HG02623 (cell line): ENCODE measurements at regions not wholly inside any gene's neighbourhood (a gene's known extent, or its start where the extent isn't known, plus 50 kb on each side); places are given as distances from the start of the nearest gene placed in this dataset.

ENCODE experiments used
- ATAC-seq: cut with Tn5 transposase; IDR thresholded peaks from one replicate; pipeline ENCODE4 v1.9.1; 2021; ENCODE audit warnings: moderate library complexity; ENCODE audit not compliant: unreplicated experiment

DNA sequence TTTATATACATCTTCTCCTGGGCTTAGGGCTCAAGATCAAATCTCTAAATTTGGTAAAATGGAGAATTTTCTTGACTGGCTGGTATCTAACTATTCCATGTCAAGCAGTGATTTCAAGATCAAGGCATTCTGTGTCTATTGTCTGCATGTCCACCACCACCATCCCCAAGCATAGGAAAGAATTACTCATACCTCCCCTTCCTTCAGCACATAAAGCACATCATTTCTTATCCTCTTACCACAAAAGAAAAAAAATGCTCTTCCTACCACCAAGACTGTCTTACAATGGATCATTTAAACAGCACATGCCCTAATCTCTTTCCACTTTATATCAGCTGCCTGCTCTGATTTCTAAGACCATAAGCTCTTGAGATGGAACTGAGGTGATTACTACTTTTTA is 470.5 kb upstream of the THBS1 start:
- no peak for ATAC-seq

DNA sequence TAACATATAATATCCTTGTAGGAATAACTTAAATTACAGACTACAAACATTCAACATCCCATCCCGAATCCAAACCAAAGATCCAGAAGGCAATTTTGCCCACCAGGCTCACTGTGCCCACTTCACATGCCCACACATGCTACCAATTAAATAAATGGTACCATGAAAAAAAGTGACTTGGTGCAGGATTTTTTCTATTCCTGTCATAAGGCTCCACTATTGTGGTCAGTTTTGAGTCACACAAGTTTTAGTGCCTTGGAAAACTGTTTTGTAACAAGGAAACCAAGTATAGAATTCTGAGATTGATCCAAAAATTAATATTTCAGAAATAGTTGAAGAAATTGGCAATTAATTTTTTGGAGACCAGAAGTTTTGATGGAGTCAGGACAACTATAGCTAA is 470.1 kb upstream of the THBS1 start:
- no peak for ATAC-seq

DNA sequence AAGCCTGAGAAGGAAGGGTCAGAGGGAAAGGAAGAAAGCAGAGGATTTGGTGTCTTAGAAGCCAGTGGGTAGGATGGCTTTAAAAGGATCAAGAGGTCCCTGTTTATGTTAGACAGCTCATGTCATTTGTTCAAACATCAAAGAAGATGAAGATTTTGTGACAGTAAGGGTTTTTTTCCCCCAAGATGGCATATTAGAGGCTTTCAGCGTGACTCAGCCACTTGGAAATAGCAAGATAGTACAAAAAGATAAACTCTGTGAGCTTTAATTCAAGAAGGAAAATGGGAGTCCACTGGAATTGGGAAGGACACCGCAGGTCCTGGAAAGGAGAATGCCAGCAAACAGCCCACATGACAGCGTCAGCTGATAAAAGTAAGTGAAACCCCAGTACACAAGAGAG is 467.1 kb upstream of the THBS1 start:
- ATAC-seq: no peak

DNA sequence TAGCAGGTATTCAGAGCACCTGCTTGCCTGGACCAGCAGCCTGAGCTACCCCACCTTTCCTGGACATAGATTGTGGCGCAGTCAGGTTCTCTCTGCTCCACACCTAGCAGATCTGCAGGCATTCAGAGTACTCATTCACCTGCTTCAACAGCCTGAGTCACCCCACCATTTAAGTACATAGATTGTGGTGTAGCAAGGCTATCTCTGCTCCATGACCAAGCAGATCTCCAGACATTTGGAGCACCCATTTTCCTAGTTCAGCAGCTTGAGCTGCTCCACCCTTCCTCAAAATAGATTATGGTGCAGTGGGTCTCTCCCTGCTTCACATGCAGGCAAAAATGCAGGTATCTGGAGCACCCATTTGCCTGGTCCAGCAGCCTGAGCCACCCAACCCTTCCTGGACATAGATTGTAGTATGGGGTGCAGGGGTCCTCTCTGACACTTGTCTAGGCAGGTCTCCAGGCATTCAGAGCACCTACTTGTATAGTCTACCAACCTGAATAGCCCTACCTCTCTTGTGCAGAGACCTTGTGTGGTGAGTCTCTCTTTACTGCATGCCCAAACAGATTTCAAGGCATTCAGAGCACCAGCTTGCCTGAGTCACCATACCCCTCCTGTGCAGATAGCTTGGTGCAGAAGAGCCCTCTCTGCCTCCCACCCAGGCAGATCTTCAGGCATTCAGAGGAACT is 466.0 kb upstream of the THBS1 start:
- no peak for ATAC-seq

DNA sequence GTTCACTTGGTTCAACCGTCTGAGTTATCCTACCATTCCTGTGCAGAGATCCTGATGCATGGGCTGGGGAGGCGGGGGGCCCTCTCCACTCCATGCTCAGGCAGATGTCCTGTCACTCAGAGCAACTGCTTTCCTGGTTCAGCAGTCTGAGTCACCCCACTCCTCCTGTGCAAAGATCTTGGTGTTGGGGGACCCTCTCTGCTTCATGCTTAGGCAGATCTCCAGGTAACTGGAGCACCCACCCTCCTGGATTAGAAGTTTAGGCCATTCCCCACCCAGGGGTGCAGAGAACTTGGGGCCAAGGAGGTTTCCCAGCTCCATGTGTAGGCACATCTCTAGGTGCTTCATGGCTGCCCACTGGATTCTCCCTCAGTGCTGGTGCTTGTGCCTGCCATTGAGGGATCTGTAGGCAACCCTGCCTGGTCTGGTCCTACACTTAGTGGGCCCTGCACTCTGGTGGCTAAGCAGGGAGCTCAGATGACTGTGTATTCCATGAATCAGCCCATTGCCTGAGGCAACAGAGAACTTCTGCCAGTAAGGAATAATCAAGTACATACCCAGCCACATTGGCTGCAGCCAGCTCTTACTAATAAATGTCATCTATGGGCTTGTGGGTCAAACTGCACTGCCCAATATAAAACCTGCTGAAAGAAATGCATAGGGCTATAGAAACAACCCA is 465.4 kb upstream of the THBS1 start:
- ATAC-seq: no peak

DNA sequence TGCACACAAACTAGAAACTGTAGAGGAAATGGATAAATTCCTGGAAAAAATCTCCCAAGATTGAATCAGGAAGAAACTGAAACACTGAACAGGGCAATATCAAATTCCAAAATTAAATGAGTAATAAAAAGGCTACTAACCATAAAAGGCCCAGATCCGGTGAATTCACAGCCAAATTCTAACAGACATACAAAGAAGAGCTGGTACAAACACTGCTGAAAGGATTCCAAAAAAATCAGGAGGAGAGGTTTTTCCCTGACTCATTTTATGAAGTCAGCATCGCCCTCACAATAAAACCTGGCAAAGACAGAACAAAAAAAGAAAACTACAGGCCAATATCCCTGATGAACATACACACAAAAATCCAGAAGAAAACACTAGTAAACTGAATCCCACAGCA is 462.4 kb upstream of the THBS1 start:
- no peak for ATAC-seq

DNA sequence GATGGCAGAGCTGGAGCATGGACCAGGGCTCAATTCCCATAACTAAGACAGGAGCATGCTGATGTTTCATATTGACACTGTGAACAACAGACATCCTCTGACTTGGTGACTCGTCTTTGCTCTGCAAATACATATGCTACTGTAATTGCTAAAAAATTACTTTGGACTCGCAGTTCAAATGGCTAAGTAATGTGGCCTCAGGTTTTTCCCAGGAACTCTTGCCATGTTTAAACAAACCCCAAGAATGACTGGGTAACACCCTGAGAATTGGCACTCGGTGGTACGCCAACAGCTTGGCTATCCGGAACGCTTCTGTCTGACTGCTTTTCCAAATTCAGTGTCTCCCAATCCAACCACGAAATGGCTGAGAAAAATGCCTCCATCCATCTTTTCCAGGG is 456.7 kb upstream of the THBS1 start:
- no peak for ATAC-seq

DNA sequence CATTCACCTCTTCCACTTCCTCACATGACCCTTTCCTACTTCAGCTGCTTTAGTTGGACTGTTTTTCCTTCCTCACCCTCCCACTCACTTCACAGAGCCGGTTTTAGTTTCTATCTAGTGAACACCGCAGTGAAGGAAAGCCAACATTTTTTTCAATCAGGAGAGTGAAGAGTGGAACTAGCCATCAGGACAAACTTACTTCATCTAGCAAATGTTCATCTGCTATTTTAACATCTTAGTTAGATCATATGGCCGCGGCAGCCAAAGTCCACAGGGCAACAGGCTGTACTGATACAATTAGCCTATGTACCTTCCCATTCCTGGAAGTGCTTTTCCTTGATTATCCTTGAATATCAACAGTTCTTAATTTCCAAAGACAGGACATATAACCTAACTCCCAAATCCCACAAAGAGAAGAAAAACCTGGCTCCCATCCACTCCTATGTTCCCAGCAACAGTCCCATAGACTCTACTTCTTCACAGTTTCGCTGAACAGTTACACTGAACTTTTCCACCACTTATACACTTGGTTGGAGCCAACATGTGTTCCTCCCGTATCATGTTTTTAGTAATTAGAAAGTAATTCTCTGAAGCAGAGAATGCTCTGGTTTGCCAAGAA is 456.2 kb upstream of the THBS1 start:
- ATAC-seq: no peak

DNA sequence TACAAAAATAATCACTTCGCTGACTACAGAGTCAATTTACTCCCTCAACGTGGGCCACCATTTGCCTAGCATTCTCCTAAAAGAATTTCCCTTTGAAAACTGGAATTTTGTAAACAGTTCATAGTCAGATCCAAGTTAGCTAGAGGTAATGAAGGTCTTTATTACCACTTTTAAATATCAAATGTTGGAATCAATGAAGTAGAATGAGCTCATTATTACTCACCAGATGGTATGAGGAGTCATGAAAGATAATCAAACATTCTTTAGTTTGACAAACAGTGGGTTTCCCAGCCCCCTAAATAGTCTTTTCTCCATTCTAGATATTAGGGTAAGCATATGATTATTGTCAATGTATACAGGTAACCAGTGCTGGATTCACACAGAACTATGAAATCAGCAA is 455.7 kb upstream of the THBS1 start:
- ATAC-seq: no peak

DNA sequence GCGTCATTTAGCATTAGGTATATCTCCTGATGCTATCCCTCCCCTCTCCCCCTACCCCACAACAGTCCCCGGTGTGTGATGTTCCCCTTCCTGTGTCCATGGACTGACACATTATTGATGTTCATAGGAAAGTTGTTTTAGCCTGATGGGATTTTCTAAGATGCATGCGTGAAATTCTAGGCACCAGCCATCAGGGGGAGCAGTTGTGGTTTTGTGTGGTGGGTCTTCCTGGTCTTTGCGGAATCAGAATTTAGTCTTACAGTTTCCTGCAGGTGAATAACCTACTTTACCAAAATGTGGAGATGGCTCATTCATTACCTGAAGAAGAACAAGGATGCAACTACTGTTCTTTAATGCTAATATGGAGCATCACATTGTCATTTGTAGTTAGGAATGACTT is 455.0 kb upstream of the THBS1 start:
- ATAC-seq: no peak

DNA sequence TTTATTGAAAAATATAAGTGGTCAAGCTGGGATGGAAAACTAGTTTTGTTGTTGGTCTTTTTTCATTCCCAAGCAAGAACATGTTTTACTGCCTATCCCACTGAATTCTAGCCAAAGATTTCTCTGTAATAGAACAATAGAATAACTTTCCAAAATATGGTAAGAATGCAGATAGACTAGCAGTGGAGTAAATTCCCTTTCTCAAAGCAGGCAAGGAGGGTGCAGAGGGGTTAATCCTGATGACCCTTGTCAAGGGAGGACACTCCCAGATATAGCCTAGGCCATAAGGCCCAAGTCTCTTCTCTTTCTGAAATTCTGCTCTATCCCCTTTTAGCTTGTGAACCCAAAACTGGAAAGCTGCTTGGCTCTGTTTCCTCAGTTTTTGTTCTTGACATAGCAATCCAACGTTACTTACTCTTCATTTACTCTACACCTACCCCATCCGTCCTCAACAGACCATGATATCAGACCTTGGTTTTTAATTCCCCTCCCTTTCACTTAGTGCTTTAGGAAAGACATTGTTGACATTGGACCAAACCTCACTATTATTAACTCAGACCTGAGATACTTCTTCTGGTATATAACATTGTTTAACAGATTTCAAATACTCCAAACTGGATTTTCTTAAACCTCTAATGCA is 453.6 kb upstream of the THBS1 start:
- no peak for ATAC-seq

DNA sequence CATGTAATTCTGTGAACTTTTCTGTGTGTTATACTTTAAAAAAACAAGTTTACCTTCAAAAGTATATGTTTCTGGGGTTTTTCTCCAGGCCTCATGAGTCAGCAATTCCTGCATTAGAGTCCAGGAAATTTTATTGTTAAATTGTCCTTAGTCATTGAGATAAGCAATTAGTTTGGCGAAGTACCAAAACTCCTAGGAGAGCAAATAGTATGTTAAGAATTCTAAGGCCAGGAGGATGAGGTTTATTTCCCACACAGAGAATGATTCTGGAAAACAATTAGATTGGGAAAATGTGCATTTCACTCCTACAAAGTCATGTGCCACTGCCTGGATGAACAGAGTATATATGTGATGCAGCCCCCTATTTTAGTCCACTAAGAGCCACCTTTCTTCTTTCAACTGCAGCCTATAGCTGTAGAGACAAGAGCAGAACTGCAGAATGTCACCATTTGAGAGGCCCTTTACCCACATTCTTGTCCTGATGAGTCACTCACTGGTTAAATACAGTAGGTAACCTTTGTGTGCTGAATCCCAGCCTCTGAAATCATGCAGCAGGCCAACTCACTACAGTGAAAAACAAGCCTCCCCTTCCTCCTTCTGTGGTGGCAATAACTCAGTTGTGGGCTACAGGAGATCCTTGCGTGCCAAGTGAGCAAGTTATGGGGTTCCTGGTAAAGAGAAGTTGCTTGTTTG is 452.8 kb upstream of the THBS1 start:
- no peak for ATAC-seq

DNA sequence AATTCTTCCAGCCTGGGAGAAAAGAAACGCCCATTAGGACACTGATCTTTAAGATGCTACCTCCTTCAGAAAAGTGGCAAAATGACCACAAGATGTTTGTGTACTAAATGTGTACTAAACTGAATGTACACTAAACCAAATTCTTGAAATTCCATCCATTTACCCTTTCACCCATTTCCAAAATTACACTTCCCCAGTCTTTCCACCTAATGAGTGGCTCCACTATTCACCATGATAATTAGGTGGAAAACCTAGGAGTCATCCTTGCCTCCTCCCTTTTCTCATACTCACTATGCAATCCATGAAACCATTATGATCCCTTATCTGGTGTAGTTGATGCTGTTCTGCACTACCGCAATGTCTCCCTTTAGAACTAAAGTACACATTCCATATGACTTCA is 452.1 kb upstream of the THBS1 start:
- no peak for ATAC-seq

DNA sequence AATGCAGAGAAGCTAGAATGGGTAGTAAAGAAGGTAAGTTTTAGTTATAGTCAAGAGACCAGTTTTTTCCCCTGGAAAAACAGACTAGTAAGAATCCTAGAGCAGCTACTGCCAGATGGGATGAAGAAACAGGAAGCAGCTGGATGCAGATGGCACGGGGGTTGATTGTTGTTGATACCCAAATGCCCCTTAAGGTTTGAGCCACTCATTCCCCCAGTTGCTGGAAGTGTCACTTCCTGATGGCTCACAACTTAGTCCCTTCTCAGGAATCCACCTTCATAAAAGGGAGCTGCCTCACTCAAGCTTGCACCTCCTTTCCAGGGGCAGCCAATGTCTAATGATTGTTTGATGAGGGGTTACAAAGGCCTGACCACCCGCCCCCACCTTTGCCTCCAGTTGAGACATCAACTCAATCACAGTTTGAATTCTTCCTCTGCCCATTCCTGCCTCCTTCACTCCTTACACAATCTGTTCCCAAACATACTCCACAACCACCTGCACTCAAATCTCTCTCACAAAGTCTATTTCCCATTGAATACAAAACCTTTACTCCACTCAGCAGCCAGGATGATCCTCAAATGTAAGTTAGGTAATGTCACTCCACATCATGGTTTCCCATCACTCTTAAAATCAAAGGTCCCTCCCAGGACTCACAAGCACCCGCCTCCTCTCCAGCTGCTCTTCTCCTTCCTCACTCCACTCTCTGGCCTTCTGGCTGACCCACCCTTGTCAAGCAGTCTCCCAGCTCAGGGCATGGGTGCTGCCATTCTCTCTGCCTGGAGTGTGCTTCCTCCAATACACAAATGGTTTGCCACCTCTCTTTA is 450.1 kb upstream of the THBS1 start:
- no peak for ATAC-seq

DNA sequence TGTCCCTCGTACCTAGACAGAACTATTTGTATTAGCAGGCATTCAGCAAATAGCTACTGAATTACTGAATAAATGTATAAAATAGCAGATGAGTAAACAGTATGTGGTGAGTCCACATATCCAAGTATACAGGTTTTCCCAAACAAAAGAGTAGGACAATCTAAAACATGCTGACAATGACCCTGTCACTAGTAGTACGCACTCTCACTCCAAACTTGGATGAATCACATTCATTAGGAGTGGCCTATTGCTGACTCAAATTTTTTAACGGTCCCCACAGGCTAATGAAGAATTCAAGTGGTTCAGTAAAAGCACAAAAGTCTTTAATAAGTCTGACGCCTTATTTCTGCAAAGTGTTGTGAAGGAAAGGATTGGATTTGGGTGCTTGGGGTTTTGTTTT is 449.3 kb upstream of the THBS1 start:
- ATAC-seq: no peak

DNA sequence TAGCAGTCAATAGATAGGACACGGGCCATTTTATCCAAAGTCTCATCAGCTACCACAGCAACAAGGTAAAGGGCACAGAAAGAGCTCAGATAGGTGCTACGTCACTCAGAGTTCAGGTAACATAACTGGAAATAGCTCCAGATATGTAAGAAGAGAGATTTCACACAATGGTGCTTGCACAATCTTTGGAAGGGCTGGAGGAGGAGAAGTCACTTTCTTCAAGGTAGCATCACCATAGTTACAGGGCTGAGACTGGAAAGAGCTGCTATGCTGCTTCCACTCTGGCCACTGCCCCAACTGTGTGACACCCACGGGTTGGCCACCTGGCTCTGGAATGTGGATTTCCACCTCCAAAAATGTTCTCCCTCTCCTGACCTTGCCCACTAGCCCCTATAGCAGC is 448.8 kb upstream of the THBS1 start:
- ATAC-seq: no peak

DNA sequence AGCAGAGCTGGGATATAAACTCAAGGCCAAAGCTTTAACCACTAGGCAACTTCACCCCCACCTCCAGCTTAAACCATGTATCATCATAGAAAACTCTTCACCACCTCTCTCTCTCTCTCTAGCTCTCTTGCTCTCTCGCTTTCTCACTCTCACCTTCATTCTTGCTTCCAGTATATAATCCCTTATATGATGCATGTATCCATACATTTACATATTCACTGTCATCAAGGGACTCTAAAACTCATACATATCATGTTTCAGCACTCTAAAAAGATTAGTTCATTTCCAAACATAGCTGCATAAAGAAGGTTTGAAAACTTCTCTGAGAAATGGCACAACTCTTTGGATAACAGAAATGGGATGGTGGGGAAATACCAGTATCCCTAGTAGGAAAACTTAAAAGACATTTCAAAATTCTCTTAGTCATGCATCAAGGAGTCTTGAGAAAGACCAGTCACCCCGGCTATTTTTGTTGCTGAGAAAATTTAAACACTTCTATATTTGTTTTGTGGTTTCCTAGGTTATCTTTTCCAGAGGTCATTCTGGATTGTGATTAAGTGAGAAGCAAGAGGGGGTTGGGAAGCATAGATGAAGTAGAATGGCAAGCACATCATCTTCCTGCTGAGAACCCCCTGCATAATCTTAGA is 447.8 kb upstream of the THBS1 start:
- no peak for ATAC-seq

DNA sequence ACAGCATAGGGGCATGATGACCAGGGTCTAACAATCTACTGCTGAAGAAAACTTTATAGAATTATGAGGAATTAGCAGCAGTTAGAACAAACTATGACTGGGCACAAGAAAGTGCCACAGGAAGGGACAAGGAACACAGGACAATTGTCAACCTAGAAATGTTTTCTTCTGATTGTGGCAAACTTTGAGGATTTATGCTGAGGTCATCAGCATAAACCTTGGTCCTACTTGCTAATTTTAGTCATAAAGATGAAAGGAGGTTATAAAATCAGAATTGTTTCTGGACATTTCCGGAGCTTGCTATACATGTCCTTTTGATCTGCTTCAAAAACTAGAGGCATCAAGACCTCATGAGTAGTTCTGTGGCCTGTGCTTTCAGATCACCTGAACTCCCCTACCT is 446.6 kb upstream of the THBS1 start:
- ATAC-seq: no peak

DNA sequence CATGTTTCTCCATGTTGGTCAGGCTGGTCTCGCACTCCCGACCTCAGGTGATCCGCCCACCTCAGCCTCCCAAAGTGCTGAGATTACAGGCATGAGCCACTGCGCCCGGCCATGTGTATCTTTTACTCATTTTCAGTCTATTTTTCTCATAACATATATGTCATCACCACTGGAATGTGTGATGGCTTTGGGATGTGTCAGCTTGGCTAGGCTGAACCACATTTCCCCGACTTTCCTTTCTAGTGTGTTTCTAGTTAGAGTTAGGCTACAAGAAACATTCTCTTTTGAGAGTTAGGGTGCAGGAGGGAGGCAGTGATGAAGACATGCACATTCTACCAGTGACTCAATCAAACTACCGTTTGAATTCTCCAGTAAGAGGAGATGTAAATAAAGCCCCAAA is 444.9 kb upstream of the THBS1 start:
- no peak for ATAC-seq

DNA sequence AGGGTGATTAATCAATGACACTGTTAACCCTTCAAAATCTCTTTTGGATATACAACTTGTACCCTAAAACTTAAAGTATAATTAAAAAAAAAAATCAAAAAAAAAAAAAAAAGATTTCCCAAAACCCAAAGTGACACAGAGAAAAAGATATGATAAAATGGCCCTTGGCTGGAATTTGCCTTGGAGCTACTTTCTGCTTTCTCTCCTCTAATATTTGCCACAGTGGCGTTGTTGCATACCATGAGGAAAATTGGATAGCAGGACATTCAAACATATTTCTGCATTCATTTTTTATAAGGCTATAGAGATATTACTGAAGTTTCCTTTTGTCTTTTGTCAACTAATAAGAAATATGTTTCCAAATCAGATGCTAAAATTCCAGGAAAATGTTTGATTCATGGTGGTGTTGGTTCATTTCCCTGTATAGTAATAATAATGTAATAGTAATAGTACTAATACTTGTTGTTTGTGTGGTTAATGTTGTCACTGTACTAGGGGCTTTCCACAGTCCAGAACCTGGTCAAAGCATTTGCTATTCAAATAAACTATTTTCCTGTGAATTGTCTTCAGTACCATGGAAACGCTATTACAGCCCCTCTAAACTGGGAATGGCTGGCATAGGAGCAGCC is 441.3 kb upstream of the THBS1 start:
- peak; percentile 32 for ATAC-seq
